Stimulated activated CD4-positive, alpha-beta T cell treated with anti-CD3 and anti-CD28 coated beads, Interleukin-12 subunit alpha, Interleukin-12 subunit beta, amount 100 ng/mL, for 4 hours (primary cell): ENCODE measurements at regions not wholly inside any gene's neighbourhood (a gene's known extent, or its start where the extent isn't known, plus 50 kb on each side); places are given as distances from the start of the nearest gene placed in this dataset.

Source experiments
- DNase-seq: peaks from one replicate; pipeline ENCODE4 v3.0.0-alpha.2; 2020

DNA sequence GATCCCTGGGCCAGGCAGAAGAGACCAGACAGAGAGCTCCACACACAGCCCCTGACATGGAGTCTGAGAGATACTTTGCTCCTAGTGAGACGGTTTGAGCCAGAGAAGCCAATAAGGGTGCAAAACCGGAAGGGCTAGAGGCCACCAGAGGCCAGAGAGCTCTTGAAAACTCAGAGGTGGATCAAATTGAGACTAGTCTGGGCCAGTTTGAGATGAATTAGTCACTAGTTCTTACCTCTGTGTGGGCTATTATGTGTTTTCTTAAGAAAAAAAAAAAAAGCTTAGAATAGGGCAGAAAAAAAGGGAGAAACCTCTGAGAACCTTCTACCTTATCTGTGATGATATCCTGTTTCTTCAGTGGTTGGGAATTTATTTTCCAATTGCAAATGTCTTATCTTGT, 110.4 kb upstream of the EDNRA start:
- DNase-seq = no peak

DNA sequence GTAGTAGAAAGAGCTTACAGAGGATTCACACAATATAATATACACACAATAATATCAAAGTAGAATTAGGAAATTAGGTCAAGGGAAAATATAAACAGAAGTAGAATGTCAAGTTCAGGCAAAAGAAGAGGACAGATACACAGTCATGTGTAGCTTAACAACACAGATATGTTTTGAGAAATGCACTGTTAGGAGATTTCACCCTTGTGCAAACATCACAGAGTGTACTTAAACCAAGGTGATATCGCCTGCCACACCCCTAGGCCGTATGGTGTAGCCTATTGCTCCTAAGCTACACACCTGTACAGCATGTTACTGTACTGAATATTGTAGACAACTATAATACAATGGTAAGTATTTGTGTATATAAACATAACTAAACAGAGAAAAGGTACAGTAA, 110.0 kb upstream of the EDNRA start:
- no peak for DNase-seq

- DNase-seq = no peak
Observed at GRCh38 chr4:147371661-147372060, 109.2 kb upstream of the EDNRA start.

GRCh38 chr4:147378780-147379179, 102.1 kb upstream of the EDNRA start:
- no peak for DNase-seq

DNA sequence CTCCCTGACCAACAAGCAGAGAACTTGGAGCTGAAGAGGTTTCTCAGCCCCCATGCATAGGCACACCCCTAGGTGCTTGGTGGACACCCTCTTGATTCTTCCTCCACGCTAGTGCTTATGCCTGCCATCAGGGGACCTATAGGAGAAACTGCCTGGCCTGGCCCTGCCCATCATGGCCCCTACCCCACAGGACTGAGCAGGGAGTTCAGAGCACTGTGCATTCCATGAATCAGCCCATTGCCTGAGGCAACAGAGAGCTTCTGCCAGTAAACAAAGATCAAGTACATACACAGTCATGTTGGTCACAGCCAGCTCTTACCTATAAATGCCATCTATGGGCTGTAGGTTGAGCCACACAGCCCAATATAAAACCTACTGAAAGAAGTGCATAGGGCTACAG, 99.1 kb upstream of the EDNRA start:
- no peak for DNase-seq

DNA sequence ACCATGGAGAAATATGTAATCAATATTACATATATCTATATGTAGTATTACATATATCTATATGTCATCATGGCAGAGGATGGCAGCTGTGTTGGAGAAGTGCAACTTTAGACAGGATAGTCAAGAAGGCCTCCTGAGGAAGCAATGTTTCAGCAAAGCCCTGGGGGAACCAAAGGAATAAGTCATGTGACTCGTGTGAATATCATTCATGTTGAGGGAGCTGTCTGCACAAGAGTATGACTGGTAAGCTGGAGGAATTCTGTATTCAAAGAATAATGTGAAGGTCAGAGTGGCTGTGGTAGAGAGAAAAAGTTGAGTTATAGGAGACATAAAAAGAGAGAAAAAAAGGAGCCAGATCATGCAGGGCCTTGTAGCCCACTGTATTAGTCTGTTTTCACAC, 92.9 kb upstream of the EDNRA start:
- no peak for DNase-seq

DNA sequence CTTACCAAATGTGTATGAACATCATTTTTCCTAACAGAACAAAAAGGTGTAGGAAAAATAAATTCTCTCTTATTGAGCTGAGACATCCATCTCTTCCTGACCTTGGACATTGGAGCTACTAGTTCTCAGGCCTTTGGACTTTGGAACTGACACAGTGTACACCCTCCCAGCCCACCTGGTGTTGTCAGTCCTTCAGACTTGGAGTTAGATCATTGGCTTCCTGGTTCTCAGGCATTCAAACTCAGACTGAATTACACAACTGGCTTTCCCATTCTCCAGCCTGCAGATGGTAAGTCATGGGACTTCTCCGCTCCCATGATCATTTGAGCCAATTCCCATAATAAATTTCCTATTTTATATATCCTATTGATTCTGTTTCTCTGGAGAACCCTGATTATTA, 84.8 kb upstream of the EDNRA start:
- DNase-seq = no peak

GRCh38 chr4:147398556-147398955, 82.3 kb upstream of the EDNRA start:
- no peak for DNase-seq

GRCh38 chr4:147400721-147401120, 80.2 kb upstream of the EDNRA start:
- no peak for DNase-seq

DNA sequence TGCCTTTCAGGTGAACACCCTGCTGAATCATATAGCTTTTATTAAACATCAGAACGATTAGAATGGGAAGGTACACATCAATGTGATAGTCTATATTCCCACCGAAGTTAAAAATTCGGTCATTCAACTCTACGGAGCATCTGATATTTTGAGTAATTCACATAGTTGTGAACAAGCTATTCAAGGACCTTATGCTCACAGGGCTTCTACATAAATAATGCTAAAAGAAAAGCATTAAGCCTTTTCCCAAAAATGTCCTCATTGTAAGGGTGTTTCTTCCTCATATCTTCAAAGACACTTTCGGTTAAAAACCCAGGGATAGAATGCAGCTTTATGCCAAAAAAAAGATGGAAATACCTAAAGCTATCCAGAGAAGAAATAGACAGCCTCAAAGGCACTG, 79.7 kb upstream of the EDNRA start:
- no peak for DNase-seq

GRCh38 chr4:147407261-147408045, 73.4 kb upstream of the EDNRA start:
- no peak for DNase-seq

DNA sequence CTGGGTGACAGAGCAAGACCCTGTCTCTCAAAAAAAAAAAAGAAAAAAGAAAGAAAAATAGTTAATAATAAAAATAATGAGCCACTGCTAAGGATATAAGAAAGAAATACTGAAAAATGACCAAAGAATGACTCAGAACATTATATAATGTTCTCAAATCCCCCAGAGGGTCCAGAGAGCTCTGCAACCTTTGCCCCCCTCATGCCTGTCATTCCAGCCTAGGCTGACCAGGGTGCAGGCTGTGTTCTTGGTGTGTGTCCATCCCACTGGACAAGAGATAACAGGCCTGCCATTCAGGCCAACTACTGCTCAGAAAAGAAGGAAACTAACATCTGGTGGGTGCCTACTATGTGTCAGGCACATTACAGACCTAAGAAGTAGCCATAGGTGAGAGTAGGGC, 72.7 kb upstream of the EDNRA start:
- no peak for DNase-seq

GRCh38 chr4:147409350-147409749, 71.5 kb upstream of the EDNRA start:
- no peak for DNase-seq

DNA sequence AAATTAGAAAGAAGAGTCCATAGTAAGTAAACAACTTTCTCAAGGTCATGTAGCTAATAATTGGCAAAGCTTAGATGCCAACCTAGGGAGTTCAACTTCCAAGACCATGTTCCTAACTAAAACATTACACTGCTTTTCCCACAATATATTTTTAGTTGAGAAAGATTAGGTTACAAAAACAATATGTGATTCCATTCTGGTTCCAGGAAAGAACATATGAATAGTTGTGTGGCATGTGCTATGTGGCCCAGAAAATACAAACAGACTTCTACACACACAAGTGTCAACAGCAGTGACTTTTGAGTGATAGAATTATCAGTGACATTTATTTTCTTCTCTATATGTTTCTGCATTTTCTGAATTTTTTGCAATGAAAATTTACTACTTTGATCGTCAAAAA, 62.7 kb upstream of the EDNRA start:
- no peak for DNase-seq

GRCh38 chr4:147421456-147421855, 59.4 kb upstream of the EDNRA start:
- DNase-seq = no peak

GRCh38 chr4:147423229-147423628, 57.7 kb upstream of the EDNRA start:
- DNase-seq = no peak

DNA sequence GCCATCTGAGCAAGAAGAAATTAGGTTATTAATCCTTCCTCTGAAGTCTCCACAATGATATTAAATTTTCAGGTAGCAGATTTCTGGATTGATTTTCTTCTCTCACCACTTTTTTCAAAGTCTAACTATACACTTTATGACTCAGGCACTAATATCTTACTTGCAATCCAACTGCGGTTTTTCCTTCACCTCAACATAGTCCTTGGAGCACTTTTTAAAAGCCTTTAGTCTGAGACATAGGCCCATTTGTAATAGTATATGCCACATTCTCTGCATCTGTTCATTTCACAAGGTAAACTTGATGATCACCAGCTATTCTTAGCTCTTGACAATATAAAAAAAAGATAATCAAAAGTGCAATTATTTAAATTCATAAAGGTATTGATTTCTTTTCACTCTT, 55.9 kb upstream of the EDNRA start:
- no peak for DNase-seq

DNA sequence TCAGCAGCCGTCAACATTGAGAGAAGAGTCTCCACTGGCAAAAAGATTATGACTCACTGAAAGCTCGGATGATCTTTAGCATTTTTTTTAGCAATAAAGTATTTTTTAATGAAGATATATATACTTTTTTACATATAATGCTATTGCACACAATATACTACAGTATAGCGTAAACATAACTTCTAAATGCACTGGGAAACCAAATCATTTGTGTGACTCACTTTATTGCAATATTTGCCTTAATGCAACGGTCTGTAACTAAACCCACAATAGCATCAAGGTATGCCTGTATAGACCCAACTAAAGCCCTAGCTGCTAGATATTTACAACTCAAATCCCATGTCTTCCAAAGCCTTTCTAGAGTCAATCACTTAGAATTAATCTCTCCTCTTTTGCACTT, 52.3 kb upstream of the EDNRA start:
- no peak for DNase-seq

DNA sequence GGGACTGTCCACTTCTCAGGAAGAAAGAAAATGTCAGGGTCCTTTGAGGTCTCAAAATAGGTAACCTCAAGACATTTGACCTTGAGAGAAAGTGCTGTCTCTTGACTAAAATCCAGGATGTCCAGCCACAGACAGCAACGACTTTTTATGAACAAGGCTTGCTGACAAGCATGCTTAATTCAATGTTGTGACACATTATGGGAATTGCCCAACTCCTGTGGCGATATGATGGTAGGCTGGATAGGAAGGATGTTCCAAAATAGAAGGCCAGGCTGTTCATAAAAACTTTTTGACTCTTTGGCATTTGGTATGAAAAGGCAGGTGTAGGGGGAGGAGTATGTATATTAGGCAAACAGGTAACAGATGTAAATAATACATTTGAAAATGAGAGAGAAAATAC, 50.8 kb upstream of the EDNRA start:
- no peak for DNase-seq
